GM18868 (cell line): ENCODE measurements at regions not wholly inside any gene's neighbourhood (a gene's known extent, or its start where the extent isn't known, plus 50 kb on each side); places are given as distances from the start of the nearest gene placed in this dataset.
"Not testable (repeated sequence)": the region's sequence is repeated elsewhere in the genome, so short reads cannot be mapped to it uniquely, and the experiment has no call there.

Experiments used
- ATAC-seq: cut with Tn5 transposase; IDR thresholded peaks from one replicate; pipeline ENCODE4 v1.9.1; 2021; ENCODE audit warnings: mild to moderate bottlenecking, moderate library complexity; ENCODE audit not compliant: unreplicated experiment

DNA sequence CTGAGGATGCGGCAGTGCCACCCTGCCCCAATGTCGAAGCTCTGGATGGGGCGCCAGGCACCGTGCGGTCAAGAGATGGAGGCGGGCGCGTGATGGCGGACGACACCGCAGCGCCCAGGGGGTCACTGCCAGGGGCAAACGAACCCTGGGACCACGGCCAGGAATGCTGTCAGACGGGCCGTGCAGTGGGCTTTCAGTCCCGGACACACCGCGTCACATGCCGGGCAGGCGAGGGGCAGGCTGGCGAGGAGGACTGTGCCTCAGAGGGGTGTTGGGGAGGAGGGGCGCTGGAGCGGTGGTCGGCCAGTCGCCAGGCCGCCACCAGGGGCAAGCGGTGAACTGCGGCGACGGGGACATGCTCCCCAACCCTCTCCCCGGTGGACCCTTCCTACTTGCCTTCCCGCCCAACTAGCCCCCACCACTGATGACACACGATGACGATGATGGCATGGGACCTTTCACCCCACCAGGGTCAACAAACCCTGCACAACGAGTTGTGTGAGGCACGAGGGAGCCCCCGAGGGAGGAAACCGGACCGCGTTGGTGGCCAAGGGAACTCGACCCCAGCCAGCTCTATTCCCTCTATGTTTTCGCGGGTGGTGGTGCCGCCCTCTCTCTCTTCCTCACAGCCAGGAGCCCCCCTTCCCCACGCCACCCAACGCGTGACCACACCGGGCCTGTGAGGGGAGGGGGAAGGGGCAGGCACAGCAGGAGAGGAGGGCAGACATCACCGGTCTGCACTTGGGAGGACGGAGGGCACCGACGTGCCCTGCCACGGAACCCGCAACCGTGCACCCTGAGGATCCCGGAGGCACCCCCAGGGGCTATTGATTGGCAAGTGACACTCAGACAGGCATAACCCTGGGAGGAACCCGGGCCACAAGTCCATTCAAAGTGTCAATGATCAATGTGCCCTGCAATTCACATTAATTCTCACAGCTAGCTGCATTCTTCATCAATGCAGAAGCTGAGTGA lies 1960.9 kb upstream of the DEFB115 start:
- ATAC-seq: no peak

DNA sequence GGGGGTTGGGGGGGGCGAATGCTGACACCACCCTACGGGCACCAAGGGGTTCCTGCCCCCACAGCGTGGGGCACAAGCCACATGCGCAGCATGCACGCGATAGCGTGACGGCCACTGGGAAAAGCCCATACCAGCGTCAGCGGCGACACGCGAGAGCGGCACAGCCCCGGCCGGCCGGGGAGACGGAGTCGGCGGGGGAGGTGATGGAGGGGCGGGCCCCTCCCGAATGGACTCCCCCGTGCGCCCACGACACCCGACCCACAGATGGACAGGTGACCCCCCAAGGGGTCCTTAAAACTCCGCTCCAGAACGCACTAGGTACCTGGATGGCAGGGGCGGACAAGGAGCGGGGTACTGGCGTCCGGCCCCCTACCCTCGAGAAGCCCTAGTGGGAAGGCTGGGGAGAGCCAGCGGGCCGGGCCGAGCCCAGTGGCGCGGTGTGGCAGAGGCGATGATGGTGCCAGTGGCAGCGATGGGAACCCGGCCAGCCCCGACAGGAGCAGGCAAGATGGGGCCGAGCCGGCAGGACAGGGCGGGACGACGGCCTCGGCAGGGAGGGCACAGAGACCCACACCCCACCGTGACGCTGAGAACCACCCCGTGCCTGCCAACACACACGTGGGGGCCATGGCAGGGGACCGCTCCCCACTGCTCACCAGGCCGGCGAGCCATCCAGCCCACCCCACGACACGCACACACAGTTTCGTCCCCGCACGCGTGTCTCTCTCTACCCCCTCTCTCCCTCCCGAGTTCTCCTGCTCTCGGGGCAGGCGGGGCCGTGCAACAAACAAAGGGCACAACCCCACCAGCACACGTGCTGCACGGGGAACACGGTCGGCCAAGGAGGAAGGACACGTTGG lies 1959.8 kb upstream of the DEFB115 start:
- ATAC-seq: no peak

DNA sequence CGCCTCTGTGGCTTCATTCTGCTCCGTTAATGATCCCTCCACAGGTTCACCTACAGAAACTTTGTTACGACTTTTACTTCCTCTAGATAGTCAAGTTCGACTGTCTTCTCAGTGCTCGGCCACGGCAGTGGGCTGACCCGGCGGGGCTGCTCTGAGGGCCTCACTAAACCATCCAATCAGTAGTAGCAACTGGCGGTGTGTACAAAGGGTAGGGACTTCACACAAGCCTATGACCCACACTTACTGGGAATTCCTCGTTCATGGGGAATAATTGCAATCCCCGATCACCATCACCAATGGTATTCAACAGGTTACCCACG lies 1959.2 kb upstream of the DEFB115 start:
- no peak for ATAC-seq

DNA sequence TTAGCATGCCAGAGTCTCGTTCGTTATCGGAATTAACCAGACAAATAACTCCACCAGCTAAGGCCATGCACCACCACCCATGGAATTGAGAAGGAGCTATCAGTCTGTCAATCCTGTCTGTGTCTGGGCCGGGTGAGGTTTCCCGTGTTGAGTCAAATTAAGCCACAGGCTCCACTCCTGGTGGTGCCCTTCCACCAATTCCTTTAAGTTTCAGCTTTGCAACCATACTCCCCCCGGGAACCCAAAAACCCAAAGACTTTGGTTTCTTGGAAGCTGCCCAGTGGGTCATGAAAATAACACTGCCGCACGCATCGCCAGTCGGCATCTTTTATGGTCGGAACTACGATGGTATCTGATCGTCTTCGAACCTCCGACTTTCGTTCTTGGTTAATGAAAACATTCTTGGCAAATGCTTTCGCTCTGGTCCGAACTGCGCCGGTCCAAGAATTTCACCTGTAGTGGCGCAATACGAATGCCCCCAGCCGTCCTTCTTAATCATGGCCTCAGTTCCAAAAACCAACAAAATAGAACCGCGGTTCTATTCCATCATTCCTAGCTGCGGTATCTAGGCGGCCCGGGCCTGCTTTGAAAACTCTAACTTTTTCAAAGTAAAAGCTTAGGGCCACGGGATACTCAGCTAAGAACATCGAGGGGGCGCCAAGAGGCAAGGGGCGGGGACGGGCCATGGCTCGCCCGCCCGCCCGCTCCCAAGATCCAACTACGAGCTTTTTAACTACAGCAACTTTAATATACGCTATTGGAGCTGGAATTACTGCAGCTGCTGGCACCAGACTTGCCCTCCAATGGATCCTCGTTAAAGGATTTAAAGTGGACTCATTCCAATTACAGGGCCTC lies 1958.5 kb upstream of the DEFB115 start:
- no peak for ATAC-seq

DNA sequence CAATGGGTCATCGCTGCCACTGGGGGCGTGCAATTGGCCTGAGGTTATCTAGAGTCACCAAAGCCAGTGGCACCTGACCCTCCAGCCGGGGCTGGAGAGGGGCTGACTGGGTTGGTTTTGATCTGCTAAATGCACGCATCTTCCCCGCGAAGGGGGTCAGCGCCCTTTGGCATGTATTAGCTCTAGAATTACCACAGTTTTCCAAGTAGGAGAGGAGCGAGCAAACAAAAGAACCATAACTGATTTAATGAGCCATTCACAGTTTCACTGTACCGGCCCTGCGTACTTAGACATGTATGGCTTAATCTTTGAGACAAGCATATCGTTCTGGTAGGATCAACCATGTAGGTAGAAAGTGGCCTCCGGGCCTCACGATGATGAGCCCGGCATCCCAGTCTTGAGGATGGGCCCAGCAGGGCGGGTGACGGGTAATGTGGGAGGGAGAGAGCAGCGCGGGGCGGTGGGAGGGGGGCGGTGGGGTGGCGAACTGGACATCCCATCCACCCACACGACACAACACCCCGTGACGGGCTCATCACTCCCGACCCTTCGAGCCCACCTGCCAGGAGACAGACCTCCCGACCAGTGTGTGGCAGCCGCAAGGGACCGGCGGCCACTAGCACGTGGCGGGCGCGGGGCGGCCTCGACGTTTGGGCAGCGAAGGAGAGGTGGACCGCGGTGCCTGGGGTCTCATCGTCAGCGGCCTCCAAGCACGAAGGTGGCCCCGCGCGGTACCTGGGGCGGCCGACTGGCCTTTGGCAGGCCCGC lies 1957.5 kb upstream of the DEFB115 start:
- ATAC-seq: no peak

DNA sequence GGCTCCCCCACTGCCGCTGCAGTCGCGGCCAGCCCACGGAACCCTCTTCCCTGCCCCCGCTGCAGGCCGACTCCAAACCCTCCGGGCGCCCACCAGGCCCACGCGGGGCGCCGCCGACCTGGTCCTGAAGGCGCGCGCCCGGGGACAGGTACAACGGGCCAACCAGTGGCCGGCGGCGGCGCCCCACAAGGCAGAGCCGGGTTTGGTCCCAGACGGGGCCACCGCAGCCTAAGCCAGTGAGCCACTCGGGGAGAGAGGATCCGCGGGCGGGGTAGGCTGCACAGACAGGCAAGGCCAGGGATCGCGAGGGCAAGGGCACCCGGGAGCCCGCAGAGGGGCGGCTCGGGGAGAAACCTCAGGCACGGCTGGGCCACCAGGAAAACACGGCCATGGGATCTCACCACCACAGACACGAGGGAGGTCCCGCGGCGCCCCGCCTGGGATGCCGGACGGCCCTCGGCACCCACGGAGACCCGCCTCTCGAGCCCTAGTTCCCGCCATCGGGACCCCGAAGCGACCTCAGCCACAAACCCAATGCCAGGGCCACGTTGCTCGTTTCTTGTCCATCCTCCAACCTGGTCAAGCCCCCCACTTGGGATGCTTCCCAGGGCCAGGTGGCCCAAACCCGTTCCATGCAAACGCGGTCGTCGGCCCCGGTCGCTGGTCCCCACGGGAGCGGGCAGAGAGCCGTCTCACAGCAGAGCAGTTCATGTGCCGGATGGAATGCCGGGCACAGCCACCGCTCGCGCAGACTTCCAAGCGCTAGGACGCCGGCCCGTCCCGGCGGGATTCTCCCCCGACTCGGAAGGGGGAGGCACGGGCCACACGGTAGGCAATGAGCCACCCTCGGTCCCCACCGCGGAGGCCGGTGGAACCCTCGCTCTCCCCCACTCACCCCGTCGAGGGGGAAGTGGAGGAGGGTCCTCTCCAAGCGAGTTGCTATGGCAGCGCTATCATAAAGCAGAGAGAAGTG lies 1956.6 kb upstream of the DEFB115 start:
- ATAC-seq: no peak

DNA sequence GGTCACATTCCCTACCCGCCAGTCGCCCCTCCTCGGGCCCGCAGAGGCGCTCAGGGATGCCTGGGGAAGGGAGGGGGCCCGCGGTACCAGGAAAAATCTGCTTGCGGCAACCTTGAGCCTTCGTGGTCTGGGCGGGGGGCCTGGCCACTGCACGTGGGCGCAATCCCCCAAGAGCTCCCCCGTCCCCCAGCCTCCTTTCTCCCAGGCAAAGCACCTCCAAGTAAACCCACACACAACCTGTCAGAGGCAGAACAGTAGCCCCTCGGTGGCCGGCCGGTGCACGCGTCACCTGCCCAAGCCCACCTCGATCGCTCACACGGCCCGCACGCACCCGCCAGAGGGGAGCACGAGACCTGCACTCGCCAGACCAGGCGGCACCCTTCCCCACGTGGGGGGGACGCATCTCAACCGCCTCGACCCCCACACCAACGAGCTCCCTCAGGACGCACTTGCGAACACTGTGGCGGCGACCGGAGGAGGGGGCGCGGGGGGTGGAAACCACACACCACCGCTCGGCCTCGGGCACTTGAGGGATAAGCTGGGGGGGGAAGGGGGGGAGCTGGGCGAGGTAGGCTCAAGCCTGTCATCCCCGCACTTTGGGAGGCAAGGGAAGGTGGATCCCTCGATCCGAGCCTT lies 1955.7 kb upstream of the DEFB115 start:
- ATAC-seq: no peak

DNA sequence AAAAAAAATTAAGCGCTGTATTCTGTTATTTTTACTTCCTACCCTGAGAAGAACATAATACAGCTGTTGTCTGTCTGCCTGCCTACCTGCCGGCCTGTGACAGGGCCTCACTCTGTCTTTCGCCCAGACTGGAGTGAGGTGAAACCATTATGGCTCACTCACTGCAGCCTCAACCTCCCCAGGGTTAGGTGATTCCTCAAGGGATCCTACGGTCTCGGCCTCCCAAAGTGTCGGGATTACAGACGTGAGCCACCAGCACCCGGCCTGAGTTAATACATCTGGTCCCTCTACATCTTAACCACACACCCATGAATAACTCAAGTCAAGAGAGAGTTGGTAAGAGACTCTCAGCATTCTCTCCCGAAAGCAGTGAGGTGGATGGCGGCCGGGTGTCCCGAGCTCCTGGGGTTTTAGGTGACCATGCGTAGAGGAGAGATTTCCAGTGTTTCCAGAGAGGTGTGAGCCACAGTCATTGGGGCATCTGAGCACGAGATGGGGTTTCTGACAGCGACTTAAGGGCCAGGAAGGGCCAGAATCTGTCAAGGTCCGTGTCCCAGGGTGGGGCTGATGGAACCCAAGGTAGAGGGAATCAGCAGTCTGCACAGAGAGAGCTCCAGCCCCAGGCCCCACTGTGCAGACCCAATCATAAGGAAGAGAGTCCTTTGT lies 1954.4 kb upstream of the DEFB115 start:
- no peak for ATAC-seq

DNA sequence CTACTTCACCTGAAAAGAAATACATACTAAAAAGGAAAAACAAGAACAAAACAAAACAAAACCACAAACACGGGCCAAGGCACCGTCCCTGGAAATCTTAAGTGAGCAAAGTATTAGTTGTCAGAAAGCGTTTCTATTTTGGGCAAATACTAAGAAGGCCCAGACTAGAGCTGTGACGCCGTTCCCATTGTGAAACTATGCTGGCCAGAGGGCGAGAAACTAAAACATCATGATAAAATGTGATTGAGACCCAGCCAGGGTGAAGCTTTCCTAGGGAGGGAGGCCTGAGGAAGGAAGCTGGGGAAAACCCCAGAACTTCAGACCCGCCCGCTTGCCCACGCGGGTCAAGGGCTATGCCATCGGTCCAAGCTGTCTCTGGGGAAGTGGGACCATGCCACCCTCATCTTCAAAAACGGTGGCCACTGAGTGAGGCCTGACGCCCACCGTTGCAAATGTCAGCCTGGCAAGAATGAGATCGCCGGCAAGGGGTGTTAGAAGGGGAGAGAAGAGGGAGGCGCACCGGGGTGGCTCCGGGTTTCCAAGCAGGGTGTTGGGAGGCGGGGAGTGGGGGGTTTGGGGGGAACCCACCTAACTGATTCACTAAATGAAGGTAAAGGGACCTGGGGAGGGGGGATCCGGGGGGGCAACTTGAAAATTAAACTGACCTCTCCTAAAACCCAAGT lies 1950.9 kb upstream of the DEFB115 start:
- no peak for ATAC-seq

DNA sequence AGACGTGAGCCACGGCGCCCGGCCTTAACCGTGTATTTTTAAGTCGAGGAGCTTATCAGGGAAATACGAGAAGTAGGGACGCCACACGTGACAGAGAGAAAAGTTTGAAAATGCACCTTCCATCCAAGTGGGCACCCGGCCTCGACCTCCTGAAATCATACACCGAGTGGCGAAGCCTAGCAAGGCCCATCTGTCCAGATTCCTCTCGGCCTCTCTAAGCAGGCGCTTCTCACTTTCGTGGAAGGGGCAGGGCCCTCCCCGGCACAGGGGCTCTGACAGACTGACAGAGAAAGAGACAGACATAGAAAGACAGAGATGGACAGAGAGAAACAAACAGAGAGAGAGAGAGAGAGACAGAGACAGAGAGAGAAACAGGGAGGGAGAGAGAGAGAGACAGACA lies 1950.0 kb upstream of the DEFB115 start:
- ATAC-seq: not testable (repeated sequence)

DNA sequence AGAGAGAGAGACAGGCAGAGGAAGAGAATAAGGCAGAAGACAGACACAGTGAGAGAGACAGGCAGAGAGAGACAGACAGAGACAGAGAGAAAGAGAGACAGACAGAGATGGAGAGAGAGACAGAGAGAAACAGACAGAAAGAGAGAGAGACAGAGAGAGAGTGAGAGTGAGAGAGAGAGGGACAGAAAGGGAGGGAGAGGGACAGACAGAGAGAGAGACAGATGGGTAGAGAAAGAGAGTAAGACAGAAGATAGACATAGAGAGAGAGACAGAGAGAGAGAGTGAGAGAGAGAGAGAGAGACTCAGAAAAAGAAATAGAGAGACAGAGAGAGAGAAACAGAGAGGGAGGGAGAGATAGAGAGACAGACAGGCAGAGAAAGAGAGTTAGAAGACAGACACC lies 1948.5 kb upstream of the DEFB115 start:
- not testable (repeated sequence) for ATAC-seq

DNA sequence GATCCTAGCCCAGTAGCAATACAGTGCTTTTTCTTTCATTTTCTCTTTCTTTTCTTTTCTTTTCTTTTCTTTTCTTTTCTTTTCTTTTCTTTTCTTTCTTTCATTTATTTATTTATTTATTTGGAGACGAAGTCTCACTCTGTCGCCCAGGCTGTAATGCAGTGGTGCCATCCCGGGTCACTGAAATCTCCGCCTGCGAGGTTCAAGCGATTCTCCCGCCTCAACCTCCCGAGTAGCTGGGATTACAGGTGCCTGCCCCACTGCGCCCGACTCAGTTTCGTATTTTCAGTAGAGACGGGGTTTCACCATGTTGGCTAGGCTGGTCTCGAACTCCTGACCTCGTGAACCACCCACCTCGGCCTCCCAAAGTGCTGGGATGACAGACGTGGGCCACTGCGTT lies 1948.0 kb upstream of the DEFB115 start:
- ATAC-seq: not testable (repeated sequence)

DNA sequence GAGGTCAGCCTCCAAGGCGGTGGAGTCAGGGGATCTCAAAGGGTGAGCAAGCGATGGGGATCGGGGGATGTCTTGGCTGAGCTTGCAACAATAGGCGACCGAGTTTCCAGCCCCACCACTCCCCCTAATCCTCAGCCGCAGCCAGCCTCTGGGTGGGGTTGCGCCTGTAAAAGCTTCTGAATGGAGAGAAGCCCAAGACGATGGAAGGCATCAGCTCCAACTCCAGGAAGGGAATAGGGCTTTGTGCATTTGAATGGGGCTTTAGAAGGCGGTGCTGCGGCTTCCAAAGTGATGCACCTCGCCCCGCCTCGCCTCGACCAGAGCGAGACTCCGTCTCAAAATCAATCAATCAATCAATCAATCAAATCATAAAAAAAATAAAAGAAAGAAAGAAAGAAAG lies 1946.4 kb upstream of the DEFB115 start:
- ATAC-seq: not testable (repeated sequence)

DNA sequence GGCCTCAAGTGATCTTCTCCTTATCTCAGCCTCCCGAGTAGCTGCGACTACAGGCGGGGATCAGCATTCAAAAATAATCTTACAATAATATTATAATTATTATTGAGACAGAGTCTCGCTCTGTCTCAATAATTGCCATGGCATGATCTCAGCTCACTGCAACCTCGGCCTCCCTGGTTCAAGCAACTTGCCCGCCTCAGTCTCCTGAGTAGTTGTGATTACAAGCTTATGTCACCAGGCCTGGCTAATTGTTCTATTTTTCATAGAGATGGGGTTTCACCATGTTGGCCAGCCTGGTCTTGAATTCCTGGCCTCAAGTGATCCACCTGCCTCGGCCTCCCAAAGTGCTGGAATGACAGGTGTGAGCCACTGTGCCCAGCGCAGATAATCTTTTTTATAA lies 1944.8 kb upstream of the DEFB115 start:
- ATAC-seq: not testable (repeated sequence)

DNA sequence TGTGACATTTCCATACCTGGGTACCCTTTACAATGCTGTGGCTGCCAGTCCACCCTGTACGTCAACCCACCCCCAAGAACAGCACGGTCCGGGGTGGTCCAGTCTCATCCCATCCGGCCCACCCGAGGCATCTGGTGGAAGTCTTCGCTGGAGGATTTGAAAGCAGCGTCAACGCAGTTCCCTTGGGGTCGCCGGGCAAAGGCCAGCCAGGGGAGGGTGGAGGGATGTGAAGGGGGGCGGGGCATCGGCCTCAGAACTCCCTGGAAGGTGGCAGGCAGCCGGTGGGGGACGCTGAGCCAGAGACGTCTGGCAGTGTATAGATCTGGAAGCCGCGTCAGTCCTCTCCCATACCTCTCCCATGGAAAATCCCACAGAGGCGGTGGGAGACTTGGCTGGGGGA lies 1944.0 kb upstream of the DEFB115 start:
- no peak for ATAC-seq

DNA sequence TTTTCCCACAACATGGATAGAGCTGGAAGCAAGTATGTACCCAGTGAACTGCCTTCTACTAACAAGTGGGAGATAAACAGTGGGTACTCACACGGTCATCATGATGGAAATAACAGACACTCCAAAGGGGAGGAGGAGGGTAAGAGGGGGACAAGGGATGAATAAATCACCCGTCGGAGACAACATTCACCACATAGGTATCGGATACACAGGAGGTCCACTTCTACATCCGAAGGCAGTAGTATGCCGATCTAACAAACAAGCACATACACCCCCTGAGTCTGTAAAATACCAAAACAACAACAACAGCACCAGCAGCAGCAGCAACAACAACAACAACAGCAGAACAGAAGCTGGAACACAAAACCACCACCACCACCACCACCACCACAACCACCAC lies 1943.2 kb upstream of the DEFB115 start:
- no peak for ATAC-seq

DNA sequence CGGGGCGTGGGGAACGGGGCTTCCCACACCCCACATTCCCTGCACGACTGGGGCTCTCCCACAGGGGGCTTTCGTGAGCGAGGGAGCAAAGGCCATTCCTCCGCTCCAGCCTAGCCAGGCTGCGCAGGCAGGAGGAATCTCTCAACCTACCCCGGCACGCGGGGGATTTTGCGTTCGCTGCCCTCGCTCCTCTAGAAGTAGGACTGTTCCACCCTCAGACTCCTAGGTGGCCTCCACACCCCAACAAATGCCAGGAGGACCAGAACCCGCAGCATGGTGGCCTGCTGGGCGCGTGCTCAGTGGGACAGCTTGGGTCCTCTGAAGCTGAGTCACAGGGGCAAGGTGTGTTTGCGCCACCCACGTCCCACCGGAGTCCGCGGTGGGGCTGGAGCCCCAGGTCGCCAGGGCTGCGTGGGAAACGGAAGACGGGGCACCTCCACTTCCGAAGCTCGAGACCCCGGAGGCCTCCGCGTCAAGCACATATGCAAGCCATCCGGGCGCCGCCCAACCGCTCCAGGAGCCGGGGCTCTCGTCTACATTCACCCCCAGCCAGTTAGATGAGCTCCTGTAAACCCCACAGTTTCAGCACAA lies 1938.5 kb upstream of the DEFB115 start:
- ATAC-seq: no peak
